ENCODE measurements at regions not wholly inside any gene's neighbourhood (a gene's known extent, or its start where the extent isn't known, plus 50 kb on each side); places are given as distances from the start of the nearest gene placed in this dataset.
A peak's percentile ranks its signal among the peaks of the same experiment; 100 is the strongest.

DNA sequence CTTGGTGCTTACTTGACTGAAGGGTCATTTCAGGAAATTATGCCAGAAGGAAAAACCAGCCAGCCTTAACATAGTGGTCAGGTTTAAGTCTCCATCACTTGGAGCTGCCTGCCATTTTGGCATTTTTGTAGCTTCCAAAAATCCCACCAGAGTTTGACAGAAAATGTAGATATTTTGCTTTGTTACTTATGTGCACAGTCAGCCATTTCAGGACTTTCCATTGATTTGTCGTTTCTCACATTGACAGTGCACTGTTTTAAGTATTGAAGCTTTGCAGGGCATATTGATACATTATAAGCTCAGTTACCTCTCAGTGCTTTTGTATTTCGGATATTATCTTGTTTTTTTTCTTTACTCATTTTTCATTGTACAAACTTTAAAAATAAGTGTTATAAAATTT lies 89.0 kb upstream of the ANKRD34C start:
- Histone ChIP-seq H3K36me3 (replicated peaks) (no peaks in the 10 kb centered on the region), H3K27ac (no peak overlapping the region), H3K4me3 (ENCODE audit: low read depth, low read length) (no peak overlapping the region), H3K27me3 (replicated peaks) (no peaks in the 10 kb centered on the region)
- TF ChIP-seq, protein P1, sequence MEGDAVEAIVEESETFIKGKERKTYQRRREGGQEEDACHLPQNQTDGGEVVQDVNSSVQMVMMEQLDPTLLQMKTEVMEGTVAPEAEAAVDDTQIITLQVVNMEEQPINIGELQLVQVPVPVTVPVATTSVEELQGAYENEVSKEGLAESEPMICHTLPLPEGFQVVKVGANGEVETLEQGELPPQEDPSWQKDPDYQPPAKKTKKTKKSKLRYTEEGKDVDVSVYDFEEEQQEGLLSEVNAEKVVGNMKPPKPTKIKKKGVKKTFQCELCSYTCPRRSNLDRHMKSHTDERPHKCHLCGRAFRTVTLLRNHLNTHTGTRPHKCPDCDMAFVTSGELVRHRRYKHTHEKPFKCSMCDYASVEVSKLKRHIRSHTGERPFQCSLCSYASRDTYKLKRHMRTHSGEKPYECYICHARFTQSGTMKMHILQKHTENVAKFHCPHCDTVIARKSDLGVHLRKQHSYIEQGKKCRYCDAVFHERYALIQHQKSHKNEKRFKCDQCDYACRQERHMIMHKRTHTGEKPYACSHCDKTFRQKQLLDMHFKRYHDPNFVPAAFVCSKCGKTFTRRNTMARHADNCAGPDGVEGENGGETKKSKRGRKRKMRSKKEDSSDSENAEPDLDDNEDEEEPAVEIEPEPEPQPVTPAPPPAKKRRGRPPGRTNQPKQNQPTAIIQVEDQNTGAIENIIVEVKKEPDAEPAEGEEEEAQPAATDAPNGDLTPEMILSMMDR (IDR thresholded peaks at IDR 0.05; ENCODE audit: low read depth, low read length, missing control alignments): no peak
- DNase-seq: no peak
- in situ Hi-C loops (cut with HindIII; ENCODE audit: low pct_ligation_motif_present, low sequenced_read_pairs): no loop called here

DNA sequence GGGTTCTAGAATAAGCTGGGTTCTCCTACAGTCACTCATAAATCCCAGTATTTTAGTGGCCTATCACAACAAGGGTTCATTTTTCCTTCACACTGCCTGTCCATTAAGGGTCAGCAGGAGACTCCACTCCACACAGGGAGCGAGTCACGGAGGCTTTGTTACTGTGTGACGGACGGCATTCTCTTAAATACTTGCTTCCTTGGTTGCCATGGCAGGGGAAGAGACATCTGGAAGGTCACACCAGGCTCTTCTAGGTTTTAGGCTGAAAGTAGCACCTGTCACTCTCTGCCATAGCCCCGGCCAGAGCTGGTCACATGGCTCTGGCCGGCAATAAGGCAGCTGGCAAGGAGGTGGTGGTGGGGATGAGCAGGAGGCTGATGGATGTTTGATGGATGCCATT lies 89.4 kb upstream of the ANKRD34C start:
- in situ Hi-C loops (cut with HindIII; ENCODE audit: low pct_ligation_motif_present, low sequenced_read_pairs): no loop called here
- H3K27ac ChIP-seq: no peak overlapping the region
- H3K4me3 ChIP-seq (ENCODE audit: low read depth, low read length): no peak overlapping the region
- no peaks in the 10 kb centered on the region for H3K27me3 ChIP-seq (replicated peaks)
- H3K36me3 ChIP-seq (replicated peaks): no peaks in the 10 kb centered on the region
- DNase-seq: no peak
- TF ChIP-seq, protein P1 (IDR thresholded peaks at IDR 0.05; ENCODE audit: low read depth, low read length, missing control alignments): no peak

DNA sequence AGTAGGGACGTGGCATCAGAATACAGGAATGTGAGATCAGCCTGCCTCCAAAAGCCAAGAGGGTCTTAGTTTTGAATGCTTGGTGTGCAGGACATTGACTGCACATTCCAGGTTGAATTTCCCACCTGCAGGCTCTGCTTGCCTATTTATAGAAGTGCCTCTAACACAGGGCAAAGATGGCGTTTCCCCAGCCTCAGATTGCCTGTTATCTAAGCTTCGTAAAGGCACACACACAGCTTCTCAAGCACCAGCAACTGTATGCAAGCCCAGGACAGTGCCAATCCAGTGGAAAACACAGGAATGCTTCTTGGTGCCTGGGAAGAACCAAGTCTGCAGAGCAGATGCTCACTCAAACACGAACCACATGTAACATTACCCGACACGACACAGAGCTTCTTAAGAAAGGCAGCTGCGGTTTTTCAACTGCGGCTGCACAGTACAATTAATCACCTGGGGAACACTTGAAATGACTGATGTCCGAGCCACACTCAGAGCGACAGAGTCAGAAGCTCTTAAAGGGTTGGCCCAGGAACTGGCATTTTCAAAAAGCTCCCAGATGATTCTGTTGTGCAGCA lies 90.0 kb upstream of the ANKRD34C start:
- in situ Hi-C loops (cut with HindIII; ENCODE audit: low pct_ligation_motif_present, low sequenced_read_pairs): no loop called here
- DNase-seq: no peak
- Histone ChIP-seq H3K36me3 (replicated peaks) (no peaks in the 10 kb centered on the region), H3K27ac (no peak overlapping the region), H3K27me3 (replicated peaks) (no peaks in the 10 kb centered on the region), H3K4me3 (ENCODE audit: low read depth, low read length) (no peak overlapping the region)
- TF ChIP-seq, protein P1 (IDR thresholded peaks at IDR 0.05; ENCODE audit: low read depth, low read length, missing control alignments): no peak

DNA sequence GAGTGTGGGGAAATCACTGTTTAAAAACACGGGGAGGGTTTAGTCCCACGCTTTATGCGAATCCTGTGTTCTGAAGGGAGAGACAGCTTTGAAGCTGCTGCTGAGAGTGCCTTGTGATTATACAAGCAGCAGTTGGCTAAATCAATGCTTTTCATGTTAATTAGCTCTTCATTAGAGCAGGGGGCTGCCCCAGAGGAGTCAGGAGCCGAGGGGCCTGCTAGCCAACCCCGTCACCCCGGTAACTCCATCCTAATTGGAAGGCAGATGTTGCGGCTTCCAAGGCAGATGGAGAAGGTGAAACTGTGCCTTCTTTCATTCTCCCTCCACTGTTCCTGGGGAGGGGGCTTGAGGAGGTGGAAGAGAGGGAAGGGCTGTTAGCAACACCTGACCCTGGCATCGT lies 92.4 kb upstream of the ANKRD34C start:
- no peak overlapping the region for H3K4me3 ChIP-seq (ENCODE audit: low read depth, low read length)
- no peaks in the 10 kb centered on the region for H3K27me3 ChIP-seq (replicated peaks)
- in situ Hi-C loops (cut with HindIII; ENCODE audit: low pct_ligation_motif_present, low sequenced_read_pairs): no loop called here
- H3K27ac ChIP-seq: no peak overlapping the region
- no peaks in the 10 kb centered on the region for H3K36me3 ChIP-seq (replicated peaks)
- TF ChIP-seq, protein P1 (IDR thresholded peaks at IDR 0.05; ENCODE audit: low read depth, low read length, missing control alignments): no peak
- no peak for DNase-seq

DNA sequence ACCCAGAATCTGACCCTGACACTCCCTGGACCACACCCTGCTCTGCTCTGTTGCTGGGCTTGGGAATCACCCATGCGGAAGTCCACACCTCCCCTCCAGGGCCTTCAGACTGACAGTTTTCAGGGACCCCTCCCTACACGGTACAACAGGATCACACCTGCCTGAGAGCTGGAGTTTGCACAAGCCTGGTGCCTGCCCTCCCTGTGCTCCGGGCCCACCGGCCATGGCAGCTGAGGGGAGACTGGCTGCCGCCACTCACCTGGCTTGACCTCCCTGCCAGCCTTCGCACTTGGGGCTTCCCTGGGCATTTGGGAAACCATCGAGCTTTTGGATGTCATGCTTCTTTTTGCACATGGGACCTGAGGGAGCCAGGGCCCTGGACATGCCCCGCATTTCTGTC lies 95.9 kb upstream of the ANKRD34C start:
- TF ChIP-seq, protein P1 (IDR thresholded peaks at IDR 0.05; ENCODE audit: low read depth, low read length, missing control alignments): no peak
- Histone ChIP-seq H3K36me3 (replicated peaks) (no peaks in the 10 kb centered on the region), H3K4me3 (ENCODE audit: low read depth, low read length) (no peak overlapping the region), H3K27me3 (replicated peaks) (no peaks in the 10 kb centered on the region), H3K27ac (no peak overlapping the region)
- no peak for DNase-seq
- in situ Hi-C loops (cut with HindIII; ENCODE audit: low pct_ligation_motif_present, low sequenced_read_pairs): no loop called here

DNA sequence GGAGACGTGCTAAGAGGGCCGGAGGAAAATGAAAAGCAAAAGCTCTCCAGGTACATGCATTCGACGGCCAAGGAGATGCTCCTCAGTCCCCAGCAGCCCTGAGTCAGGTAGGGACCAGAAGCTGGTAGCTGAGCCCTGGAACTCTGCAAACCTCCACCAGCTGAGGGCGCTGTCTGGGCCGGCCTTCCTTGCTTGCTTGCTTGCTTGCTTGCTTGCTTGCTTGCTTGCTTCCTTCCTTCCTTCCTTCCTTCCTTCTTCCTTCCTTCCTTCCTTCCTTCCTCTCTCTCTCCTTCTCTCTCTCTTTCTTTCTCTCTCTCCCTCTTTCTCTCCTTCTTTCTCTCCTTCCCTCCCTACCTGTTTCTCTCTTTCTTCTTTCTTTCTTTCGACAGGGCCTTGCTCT lies 94.6 kb upstream of the RASGRF1 start:
- DNase-seq: peak; percentile 11
- H3K27me3 ChIP-seq (replicated peaks): no peaks in the 10 kb centered on the region
- H3K4me3 ChIP-seq (ENCODE audit: low read depth, low read length): no peak overlapping the region
- TF ChIP-seq, protein P1 (IDR thresholded peaks at IDR 0.05; ENCODE audit: low read depth, low read length, missing control alignments): peak; percentile 61
- in situ Hi-C loops (cut with HindIII; ENCODE audit: low pct_ligation_motif_present, low sequenced_read_pairs): no loop called here
- H3K27ac ChIP-seq: no peak overlapping the region
- H3K36me3 ChIP-seq (replicated peaks): no peaks in the 10 kb centered on the region

All from brain microvascular endothelial cell (primary cell).